GM19324 (cell line): ENCODE measurements at regions not wholly inside any gene's neighbourhood (a gene's known extent, or its start where the extent isn't known, plus 50 kb on each side); places are given as distances from the start of the nearest gene placed in this dataset.

Experiments used
- ATAC-seq: cut with Tn5 transposase; IDR thresholded peaks from one replicate; pipeline ENCODE4 v1.9.1; 2021; ENCODE audit warnings: mild to moderate bottlenecking, moderate library complexity; ENCODE audit not compliant: unreplicated experiment, low FRiP score

DNA sequence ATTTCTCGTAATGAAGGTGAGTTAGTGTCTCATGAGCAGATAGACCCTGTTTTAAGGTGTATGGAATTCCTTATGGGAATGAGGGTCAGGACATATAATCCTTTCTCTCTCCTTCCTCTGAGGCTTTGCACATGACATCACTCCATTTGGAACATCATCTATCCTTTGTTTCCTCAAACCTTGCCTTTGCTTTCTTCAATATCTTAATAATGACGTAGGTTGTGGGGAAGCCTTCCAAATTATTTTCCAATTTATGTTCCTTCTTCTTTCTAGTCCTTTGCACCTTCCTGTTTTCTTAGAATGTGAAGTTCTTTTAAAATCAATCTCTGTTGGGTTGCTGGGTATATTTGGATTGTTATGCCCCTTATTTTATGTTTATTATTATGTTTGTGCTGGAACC, 502.9 kb upstream of the STXBP6 start:
- no peak for ATAC-seq

DNA sequence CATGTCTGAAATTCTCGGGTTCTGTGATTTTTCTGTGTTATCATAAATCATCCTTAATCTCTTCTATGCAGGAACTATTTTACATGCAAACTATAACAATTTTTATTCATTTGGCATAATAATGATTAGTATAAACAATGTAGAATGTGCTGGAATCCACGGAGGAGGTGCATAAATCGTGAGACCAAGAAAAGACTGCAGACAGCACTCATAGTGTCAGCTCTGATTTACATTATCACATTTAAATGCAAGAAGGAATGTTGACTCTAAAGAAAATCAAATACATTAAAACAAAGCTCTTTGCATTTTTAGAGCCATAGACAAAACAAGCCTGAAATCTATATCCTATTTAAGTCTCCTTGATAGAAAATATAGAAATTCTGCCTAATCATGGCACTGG, 501.7 kb upstream of the STXBP6 start:
- no peak for ATAC-seq

DNA sequence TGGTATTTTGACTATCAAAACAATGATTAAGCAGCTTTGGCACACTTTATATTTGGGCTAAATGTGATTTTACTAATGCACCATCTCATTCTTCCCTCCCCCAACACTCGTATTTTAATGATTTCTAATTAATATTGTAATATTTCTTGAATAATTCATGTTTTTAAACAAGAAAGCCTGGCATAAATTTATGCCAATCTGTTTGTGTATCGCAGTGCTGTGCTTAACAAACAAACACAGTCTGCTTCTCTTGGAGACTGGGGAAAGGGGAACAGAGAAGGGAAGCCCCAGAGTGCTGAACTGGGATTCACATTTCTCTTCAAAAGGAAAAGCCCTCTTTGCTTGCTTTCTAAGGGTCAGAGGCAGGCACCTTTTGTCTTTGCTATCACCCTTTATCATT, 496.9 kb upstream of the STXBP6 start:
- no peak for ATAC-seq

DNA sequence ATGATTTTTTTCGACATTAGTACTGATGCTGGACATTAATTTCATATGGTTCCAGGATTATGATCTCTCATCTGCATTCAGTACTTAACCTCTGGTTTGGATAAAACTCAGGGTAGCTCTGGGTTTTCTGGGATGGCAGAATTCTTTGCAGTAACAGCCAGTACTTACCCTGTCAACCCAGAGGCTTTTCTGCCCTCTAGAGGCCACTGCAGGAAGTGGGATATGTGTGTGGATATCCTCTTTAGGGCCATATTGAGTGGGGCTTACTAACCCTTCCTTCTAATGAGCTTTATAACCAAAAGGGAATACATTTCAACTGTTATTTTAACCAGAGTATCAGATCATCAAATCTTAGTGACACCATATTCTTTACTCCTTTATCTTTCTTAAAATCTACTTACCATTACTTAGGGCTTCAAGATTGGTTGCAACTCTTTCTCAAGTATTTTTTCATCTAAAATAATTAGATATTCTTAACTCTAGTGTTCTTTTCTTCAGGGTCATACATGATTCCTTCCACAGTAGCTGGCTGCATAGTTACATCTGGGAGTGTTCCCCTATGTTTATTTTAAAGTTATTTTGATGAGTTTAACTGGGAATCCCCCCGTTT, 488.0 kb upstream of the STXBP6 start:
- ATAC-seq, result no peak

DNA sequence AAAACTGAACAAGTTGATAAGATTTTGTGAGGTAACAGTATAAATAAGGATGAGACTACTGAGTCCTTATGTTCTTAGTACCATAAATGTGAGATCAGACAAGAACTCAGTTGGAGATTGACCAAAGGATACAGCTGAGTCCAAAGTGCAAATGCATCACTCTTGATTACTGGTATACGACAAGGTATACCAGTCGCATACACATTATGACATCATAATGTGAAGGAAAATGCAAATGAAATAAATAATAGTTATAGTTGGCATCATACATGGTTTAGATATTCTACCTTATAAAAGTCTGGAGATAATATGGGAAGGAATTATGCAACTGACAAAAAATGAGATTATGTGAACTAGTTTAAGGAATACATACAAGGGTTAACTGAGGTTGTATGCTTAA, 476.3 kb upstream of the STXBP6 start:
- no peak for ATAC-seq

DNA sequence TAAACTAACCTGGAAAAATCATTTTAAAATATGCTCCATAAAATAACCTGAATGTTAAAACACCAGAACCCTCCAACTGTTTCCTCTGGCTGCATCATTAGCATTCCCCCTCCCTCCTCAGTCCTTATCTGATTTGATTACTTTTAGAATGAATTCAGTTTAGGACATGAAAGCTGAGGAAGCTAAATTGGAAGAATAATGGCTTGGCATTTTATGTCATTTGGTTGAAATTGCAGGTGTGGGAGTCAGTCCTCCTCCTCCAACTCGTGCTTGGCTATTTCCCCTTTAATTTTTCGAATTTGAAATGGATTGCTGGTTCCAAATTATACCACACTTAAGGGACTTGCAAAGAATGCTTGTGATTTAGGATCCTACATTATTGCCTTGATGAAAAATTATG, 473.0 kb upstream of the STXBP6 start:
- no peak for ATAC-seq

DNA sequence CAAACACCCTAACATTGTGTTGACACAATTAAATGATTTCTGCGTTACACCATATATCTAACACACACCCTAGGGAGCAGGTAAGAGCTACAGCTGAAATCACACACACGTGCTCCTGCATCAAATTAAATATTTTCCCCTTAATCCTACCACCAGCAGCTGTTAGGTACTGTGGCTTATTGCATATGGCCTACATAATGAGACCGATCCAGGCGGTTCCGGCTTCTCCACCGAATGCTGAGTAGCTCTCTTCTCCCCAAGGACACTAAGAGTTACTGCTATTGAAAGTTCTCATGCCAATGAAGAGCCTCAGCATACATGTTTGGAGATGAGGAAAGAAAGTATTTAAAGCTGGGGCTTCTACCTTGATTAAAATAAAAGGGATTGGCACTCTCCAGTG, 472.2 kb upstream of the STXBP6 start:
- ATAC-seq, result no peak

DNA sequence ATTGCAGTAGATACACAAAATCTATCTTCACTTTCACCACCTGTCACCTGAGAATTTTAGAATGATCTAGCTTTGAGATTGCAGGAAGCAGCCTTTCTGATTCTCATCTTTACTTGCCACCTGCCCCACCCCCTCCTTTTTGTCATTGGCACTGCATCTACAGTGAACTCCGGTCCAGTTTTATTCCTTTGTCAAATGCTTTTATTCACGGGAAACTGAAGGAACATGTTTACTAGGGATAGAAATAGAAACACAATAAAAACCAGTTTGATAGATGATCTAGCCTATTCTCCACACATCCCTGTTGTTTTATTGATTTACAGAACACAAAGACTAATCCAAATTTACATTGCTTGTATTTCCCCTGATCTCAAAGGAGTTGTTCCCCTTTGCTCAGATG, 471.7 kb upstream of the STXBP6 start:
- ATAC-seq, result no peak

DNA sequence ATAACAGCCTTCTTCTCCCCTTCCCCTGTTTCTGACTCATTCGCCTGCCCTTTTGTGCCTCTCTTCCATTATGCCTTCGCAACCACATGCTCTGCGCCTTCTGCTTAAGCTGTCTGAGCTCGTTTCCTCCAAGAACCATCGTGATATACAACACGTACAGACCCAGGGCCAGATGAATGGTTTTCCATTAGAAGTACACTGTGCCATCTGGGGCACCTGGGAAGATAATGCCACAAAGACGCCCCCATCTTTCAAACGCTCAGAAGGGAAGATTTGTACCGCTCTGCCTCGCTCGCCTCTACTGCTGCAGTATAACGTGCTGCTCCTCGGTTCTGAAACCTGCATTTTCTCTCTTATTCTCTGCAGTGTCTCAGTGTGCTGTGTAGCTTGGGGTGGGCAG, 470.9 kb upstream of the STXBP6 start:
- ATAC-seq, result no peak

DNA sequence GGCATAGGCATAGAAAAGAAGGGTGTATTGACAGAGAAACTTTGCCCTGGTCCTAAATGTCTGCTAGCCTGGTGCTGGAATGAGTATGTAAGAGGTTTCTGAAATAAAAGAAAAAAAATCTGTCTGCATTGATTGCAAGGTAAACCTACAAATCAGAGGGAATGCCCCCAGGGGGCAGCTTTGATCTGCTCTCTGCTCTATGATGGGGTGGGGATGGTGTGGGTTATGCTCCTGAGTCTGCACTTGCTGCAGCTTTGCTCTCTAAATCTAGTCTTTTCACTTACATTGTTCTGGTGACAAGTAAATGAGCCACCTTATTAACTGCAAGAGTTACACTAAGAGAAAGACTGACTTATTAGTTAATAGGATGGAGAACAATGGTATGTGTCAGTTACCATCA, 468.4 kb upstream of the STXBP6 start:
- ATAC-seq, result no peak

DNA sequence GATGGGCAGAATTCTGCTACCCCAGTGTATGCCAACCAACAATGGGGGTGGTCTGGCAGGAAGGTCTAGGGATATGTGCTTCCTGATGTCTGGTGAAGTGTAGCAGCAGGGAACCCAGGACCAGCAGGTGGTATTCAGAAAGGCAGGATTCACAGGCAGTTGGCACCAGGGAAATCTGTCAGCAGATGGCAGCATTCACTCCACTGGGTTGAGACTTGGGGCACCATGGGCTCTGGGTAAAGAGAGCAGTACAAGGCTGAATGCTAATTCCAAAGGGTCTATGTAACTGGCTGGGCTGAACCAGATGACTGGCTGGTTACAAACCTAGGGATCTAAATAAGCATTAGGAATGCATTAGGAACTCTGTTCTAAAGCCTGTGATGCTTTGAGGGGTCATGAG, 466.9 kb upstream of the STXBP6 start:
- no peak for ATAC-seq

DNA sequence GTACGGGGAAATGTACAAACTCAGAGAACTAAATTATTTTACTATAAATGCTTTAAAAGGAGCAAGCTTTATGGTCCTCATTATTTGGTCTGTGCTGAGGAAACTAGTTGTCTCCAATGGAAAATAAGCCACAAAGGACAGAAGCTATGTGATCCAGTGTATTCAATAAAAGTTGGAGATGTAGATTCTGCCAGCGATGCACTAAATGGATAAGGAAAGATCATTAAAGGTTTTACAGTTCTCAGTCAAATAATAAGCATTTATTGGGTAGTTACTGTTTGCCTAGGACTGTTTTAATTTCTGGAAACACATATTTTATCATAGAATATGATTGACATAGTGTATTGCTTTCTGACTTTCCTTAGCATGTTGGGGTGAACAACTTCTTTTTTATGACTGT, 458.9 kb upstream of the STXBP6 start:
- ATAC-seq, result no peak

DNA sequence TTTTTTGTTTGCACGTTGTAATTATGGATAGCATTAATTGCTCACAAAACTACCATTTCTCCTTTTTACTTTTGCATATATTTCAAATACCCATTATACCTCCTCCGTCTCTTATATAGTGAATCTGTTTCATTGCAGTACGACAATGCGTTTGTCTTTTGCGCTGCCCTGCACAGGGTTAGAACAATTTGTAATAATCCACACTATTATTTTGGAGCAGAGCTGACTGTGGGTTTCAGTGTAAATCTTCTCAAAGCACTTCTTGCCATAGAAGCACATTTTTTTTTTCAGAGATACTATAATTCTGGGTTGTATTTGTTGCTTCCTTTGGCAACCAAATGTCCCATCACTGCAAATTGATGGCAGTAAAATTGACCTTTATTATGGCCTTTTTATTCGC, 451.8 kb upstream of the STXBP6 start:
- no peak for ATAC-seq

DNA sequence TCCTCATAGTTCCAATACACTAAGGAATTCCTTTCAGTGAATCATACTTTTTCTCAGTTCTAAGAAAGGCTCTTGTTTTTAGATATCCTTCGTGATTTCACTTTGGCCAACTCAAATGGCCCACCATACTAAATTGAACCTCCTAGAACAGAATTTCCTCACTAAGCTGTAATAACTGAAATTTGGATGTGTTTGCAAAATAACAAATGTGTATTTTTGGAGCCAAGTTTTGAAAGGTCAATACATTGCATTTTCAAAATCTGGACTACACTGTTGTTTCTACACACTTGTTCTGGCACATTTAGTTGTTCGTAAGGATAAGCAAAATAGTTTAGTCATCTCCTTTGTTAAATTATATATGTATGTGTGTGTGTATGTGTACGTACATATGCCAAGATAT, 439.0 kb upstream of the STXBP6 start:
- no peak for ATAC-seq

DNA sequence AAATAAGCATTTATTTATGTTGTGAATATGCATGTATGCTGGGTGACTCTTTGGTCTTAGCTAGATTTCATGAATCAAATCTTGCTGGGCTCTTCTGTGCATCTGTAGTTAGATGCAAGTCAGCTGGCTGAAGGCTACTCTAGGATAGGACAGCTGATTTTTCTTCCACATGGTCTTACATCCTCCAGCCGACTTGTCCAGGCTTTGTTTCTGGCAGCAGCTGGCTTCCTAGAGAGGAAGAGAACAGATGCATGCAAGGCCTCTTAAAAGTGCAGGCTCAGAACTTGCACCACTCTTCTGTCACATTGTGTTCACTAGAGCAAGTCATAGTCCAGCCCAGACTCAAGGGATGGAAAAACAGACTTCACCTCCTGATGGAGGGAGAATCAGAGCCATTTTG, 435.4 kb upstream of the STXBP6 start:
- no peak for ATAC-seq

DNA sequence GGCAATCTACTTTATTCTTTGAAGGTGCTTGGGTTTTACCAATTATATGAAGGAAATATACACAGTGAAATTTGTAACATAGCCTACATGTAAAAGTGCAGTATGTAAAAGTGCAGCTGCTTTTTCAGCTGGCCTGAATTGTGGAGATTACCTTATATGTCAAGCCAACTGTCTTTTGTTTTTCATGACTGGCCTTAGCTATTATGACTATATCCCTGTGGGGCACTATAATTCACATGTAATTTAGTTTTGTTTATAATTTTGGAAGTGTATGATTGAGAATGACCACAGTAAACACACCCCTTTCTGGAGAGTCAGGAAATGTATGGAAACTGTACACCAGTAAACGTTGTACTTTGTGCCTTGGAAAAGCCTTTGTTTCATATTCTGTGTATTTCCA, 435.0 kb upstream of the STXBP6 start:
- ATAC-seq, result no peak

DNA sequence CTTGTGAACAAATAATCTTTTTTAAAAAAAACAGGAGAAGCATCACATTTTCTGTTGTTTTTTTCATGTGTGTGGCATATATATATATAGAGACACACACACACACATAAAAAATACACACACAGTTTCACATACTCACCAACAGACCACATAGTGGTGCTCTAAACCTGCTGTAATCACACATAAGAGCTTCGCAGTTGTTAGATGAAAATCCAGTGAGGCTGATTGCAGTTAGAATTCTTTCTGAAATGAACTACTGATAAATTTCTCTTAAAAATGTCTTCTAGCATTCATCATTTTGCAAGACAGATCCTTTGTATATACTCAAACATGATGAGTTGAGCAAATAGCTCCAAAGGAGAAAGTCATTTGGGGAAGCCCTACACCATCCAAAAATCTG, 434.3 kb upstream of the STXBP6 start:
- no peak for ATAC-seq

DNA sequence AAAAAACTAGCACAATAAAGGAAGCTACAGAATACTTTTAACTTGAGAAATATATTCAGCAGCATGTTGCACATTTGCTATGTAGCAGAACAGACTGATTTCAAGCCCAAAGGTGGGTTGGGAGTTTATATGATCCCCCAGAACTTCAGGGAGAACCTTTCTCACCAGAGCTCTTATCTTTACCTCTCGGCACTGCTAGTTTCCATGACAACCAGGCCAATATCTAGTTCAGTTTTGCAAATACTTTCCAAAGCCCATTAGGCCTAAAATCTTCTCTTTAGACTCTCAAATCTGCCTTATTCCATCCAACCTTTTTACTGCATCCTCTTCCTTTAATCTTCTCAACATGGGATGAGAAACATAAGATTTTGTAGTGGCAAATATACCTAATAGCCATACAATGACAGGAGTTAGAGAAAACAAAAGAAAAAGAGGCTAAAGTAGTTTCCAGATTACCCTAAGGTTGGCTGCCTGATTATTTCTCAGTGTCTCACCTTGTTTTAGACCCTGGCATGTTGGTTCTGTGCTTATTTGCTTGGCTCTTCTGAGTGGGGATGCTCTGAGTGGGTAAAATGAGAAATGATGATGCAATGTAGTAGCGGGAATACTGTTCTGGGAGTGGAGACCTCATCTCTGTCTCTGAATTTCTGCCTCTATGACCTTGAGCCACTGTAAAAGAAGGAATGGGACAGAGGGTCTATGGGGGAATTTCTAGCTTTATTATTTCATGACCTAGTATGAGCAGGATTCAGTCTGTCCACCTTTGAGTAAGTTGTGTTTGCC, 427.6 kb upstream of the STXBP6 start:
- no peak for ATAC-seq

DNA sequence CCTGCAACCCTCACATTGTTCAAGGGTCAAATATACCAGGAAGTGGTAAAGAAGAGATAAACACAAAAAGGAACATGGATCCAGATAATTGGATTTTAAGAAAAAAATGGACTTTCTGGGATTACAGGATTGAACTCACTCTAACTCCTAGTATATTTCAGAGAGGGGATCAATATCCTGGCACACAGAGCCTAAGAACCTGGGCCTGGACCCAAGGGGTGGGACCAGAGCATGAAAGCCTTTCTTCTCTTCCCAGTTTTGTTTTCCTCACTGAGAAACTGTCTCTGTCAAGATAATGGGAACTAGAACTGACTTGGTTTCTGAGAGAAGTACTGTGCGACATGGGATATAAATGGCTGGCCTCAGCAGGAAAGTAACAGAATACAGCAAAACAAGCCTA, 422.8 kb upstream of the STXBP6 start:
- no peak for ATAC-seq

DNA sequence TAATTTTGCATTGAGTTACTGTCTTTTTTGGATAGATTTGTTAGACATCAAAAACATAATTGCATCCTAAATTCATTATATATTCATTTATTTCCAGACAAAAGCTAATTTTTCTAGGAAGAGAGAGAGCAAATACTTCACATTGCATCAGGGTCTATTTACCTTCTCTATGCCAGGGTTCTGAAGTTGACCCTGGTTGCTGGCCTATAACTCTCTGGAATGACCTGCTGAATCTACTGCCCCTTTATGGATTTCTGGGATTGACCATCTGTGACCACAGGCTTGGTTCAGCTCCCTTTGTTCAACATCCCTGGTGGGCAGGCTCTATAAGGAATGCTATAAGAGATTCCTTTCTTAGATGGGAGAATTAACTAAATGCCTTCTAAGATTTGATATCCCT, 414.8 kb upstream of the STXBP6 start:
- no peak for ATAC-seq

DNA sequence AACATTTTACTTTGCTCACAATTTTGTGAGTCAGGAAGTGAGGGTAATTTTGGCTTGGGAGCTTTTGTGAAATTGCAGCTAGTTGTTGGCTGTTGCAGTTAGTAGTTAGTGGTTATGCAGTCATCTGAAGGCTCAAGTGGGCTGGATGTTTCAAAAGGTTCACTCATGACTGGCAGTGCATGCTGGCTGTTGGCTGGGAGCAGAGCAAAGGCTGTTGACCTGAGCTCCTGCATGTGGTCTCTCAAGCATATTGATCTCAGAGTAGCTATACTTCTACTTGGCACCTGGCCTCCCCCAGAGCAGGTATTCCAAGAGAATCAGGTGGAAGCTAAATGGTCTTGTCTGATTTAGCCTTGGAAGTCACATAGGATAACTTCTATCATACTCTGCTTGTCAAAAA, 414.1 kb upstream of the STXBP6 start:
- no peak for ATAC-seq

DNA sequence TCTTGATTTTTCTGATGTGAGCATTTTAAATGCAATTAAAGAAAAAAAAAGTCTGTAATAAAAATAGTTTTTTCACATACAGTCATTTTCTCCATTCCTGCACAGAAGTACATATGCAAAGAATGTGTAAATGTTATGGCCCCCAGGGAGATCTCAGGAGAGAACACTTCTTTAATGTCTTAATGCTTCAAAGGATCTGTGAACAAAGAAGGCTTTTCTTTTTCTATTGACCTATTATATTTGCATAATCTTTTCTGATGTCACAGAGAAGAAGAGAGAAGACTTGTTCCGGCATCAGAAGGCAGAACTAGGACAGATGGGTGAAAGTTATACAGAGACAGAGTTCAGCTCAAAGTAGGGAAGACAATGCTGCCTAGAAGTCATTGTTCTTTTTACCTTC, 413.5 kb upstream of the STXBP6 start:
- ATAC-seq, result no peak

DNA sequence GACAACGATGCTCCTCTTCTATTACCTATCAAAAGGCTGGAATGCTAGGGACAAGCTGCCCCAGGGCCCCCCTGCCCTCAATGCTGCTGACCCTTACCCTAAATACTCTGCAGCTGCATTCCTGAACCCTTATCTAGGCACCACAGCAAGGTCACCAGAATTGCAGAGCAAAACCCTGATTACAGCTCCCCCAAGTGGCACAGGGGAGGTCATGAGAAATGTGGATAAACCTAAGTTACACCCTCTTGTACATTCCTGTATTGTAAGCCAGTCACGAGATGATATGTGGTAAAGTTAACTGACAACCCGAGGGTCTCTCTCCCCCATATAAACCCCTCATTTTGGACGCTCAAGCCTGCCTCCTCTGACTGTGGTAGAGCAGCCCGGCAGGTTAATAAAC, 411.8 kb upstream of the STXBP6 start:
- no peak for ATAC-seq
